Peyer's patch (tissue), 4 donors: ENCODE measurements at regions not wholly inside any gene's neighbourhood (a gene's known extent, or its start where the extent isn't known, plus 50 kb on each side); places are given as distances from the start of the nearest gene placed in this dataset.
"Not testable (repeated sequence)": the region's sequence is repeated elsewhere in the genome, so short reads cannot be mapped to it uniquely, and the experiment has no call there.

Experiments used
- DNase-seq, 3 donors: peaks; one replicate each; pipeline ENCODE4 v3.0.0-alpha.2; 2017 to 2019
- H3K27ac ChIP-seq, 4 donors: fragments of 200-600 bp; sonication (generic); one replicate each; pipeline ENCODE4 v1.5.1; 2016 to 2019
- H3K27me3 ChIP-seq, 2 donors: fragments of 200-600 bp; sonication (generic); one replicate each; pipeline ENCODE4 v1.5.1; 2019
- H3K36me3 ChIP-seq, 3 donors: fragments of 200-600 bp; sonication (generic); one replicate each; pipeline ENCODE4 v1.5.1; 2016 to 2019
- H3K4me1 ChIP-seq, 4 donors: fragments of 200-600 bp; sonication (generic); one replicate each; pipeline ENCODE4 v1.5.1; 2016 to 2019
- H3K4me3 ChIP-seq, 4 donors: fragments of 200-600 bp; sonication (generic); 1 replicate in 3 of 4; 2 replicates in 1 of 4; pipeline ENCODE4 v1.5.1; 2016 to 2019; ENCODE audit warnings: mild to moderate bottlenecking in 1 of 4
- H3K9me3 ChIP-seq, 4 donors: fragments of 200-600 bp; sonication (generic); one replicate each; pipeline ENCODE4 v1.5.1; 2016 to 2019; ENCODE audit warnings: mild to moderate bottlenecking in 1 of 4
- CTCF ChIP-seq, 6 experiments: fragments of 450-650 bp in 4 of 6; fragments of 200-600 bp in 2 of 6; sonication (generic) in 1 of 6; IDR thresholded peaks; one replicate each; pipeline ENCODE4 v1.5.1; 2017 to 2019; ENCODE audit warnings: antibody characterized with exemption in 6 of 6, mild to moderate bottlenecking in 3 of 6, moderate library complexity in 1 of 6
- POLR2A ChIP-seq, 2 donors: fragments of 450-650 bp; IDR thresholded peaks; one replicate each; pipeline ENCODE4 v1.5.1; 2017; ENCODE audit warnings: antibody characterized with exemption in 2 of 2, mild to moderate bottlenecking in 2 of 2, moderate library complexity in 2 of 2

GRCh38 chr20:53788253-53789022, 194.8 kb upstream of the ZNF217 start:
- Histone ChIP-seq H3K36me3 (no peaks in the 10 kb centered on the region), H3K27ac (no peak overlapping the region), H3K4me1 (peaks cover 0 to 16% (median 0%) of the 10 kb centered on the region in 4 donors), H3K9me3 (no peaks in the 10 kb centered on the region), H3K27me3 (no peaks in the 10 kb centered on the region), H3K4me3 (no peak overlapping the region)
- no peak for TF ChIP-seq CTCF (IDR thresholded peaks at IDR 0.05)
- TF ChIP-seq POLR2A (IDR thresholded peaks at IDR 0.05), result no peak
- peak in 1 of 3 donors; percentile 29 for DNase-seq

- DNase-seq, result peak in 2 of 3 donors; percentile 1 to 48
- H3K36me3 ChIP-seq, H3K4me3 ChIP-seq, H3K9me3 ChIP-seq, H3K27me3 ChIP-seq: not testable (repeated sequence)
- peaks cover 0 to 16% (median 0%) of the 10 kb centered on the region in 4 donors for H3K4me1 ChIP-seq
- peak overlapping the region in 2 of 4 donors; percentile 72 to 86 for H3K27ac ChIP-seq
Measured at GRCh38 chr20:53787491-53787931, 193.9 kb upstream of the ZNF217 start.

GRCh38 chr20:53786445-53787267, 193.0 kb upstream of the ZNF217 start:
- no peaks in the 10 kb centered on the region for H3K9me3 ChIP-seq
- no peak overlapping the region for H3K4me3 ChIP-seq
- peaks cover 0 to 16% (median 0%) of the 10 kb centered on the region in 4 donors for H3K4me1 ChIP-seq
- TF ChIP-seq CTCF (IDR thresholded peaks at IDR 0.05) (no peak), POLR2A (IDR thresholded peaks at IDR 0.05) (no peak)
- no peaks in the 10 kb centered on the region for H3K36me3 ChIP-seq
- no peaks in the 10 kb centered on the region for H3K27me3 ChIP-seq
- peak overlapping the region; percentile 11 to 86 (median 55) for H3K27ac ChIP-seq
- peak in 2 of 3 donors; percentile 1 to 44 for DNase-seq

- peaks cover 0 to 16% (median 0%) of the 10 kb centered on the region in 4 donors for H3K4me1 ChIP-seq
- H3K27me3 ChIP-seq, result no peaks in the 10 kb centered on the region
- peak in 1 of 3 donors; percentile 18 for DNase-seq
- no peaks in the 10 kb centered on the region for H3K36me3 ChIP-seq
- H3K4me3 ChIP-seq, result no peak overlapping the region
- TF ChIP-seq POLR2A (IDR thresholded peaks at IDR 0.05) (no peak), CTCF (IDR thresholded peaks at IDR 0.05) (no peak)
- H3K9me3 ChIP-seq, result no peaks in the 10 kb centered on the region
- peak overlapping the region; percentile 11 to 75 (median 55) for H3K27ac ChIP-seq
Measured at GRCh38 chr20:53786071-53786444, 192.4 kb upstream of the ZNF217 start.

- no peak for TF ChIP-seq POLR2A (IDR thresholded peaks at IDR 0.05)
- TF ChIP-seq CTCF (IDR thresholded peaks at IDR 0.05), result peak in 1 of 6 experiments; percentile 11
Measured at GRCh38 chr20:53785320-53785719, 191.7 kb upstream of the ZNF217 start.

GRCh38 chr20:53783768-53784167, 190.1 kb upstream of the ZNF217 start:
- TF ChIP-seq CTCF (IDR thresholded peaks at IDR 0.05) (no peak), POLR2A (IDR thresholded peaks at IDR 0.05) (no peak)
- Histone ChIP-seq H3K9me3 (no peaks in the 10 kb centered on the region), H3K36me3 (no peaks in the 10 kb centered on the region), H3K4me1 (peaks cover 0 to 16% (median 0%) of the 10 kb centered on the region in 4 donors), H3K4me3 (no peak overlapping the region), H3K27ac (no peak overlapping the region), H3K27me3 (no peaks in the 10 kb centered on the region)
- DNase-seq, result no peak

More at GRCh38 chr20:53785320-53785719, 191.7 kb upstream of the ZNF217 start:
- Histone ChIP-seq H3K27ac (peak overlapping the region in 2 of 4 donors; percentile 72 to 75), H3K36me3 (no peaks in the 10 kb centered on the region), H3K4me3 (no peak overlapping the region), H3K9me3 (no peaks in the 10 kb centered on the region), H3K4me1 (peaks cover 0 to 16% (median 0%) of the 10 kb centered on the region in 4 donors), H3K27me3 (no peaks in the 10 kb centered on the region)
- peak in 1 of 3 donors; percentile 34 for DNase-seq
